Fibroblast of gingiva (primary cell): ENCODE measurements at regions not wholly inside any gene's neighbourhood (a gene's known extent, or its start where the extent isn't known, plus 50 kb on each side); places are given as distances from the start of the nearest gene placed in this dataset.
A peak's percentile ranks its signal among the peaks of the same experiment; 100 is the strongest.
"Not testable (repeated sequence)": the region's sequence is repeated elsewhere in the genome, so short reads cannot be mapped to it uniquely, and the experiment has no call there.

Experiments
- DNase-seq: peaks from one replicate; pipeline ENCODE4 v3.0.0-alpha.2; 2011; ENCODE audit warnings: low read depth

DNA sequence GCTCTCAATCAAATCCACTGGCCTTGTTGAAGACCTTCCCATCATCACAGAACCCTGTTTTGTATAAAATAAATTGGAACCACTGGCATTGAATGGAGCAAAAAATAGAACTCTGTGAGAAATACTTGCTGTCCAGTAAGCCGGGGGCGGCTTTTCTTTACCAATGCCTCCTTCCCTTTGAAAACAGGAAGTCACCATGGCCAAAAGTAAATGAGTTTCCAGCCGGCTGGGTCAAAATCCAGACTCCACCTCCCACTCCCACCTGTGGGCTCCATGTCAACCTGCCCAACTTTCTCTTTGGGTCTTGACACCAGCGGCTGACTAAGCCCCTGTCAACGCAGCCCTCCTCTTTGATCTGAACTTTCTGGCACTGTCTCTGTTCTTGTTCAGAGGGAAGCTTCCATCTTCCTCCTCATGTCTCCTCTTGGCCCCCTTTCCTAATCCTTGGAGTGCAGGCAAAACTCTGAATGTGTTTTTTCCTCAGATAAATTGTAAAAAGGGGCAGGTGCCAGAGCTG, 95.2 kb downstream of the TFAP2C start:
- no peak for DNase-seq

DNA sequence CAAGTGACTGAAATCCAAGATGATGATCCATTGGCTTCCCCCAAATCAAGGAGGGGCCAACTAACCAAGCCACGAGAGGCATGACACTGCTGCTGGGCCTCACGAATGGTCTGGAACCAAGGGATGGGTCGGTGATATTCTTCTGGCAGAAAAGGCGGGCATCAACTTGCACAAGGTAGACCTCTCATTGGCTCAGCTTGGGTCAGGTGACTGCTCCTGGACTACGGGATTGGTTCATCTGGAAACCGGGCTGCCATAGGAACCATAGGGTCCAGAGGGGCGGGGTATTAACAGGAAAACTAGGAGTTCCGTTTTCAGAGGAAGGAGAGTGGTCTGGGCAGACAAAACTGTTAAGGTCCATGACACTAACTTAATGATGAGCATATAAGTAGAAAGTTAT, 100.9 kb downstream of the TFAP2C start:
- DNase-seq: no peak

DNA sequence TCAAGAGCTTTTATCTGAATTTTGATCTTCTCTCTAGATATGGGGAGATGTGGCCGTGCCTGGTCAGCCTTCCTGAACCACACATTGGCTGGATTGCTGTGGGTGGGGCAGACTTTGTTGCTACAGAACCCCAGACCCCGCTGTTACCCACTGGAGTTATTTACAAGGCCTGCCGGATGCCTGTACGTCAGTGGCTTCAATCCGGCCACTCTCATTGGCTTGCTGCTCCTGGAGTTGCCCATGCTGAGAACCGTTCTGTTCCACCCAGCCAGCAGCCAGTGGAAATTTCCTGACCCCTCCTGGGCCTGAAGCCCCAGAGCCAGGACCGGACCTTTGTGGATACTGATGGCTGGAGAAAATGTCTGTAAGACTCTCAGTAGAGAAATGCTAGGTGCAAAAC, 101.9 kb downstream of the TFAP2C start:
- DNase-seq: no peak

DNA sequence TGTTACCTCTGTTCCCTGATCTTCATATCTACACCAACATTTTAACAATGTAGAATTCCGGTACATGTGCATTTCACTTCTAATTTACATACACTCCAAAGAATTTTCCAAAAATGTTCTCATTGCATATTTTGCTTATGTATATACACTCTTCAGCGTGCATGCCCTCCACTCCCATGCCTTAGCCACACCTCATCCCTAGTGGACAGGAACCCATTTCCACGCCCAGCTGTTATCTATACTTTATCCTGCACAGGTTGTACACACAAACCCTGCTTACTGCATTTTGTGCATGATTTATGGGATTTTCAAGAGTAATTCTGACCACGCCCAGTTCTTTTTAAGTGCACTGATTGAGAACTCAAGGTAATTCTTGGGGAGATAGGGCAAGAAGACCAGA, 102.4 kb downstream of the TFAP2C start:
- DNase-seq: no peak

DNA sequence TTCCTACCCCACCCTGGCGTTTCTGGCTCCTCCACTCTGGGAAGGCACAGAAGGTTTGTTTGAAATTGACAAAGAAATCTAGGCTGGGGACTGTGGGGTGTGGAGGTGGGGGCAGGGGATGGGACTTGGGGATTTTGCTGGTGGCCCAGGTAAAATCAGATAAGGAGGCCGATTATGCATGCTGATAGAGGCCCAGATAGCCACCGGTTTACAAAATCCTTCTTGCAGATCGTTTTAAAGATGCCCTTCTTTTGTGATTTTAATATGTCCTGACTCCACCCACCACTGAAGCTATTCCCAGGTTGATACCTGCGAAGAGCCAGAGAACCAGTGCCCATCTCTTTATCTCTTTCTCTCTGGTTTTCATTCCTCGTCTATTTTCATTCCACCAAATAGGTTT, 104.9 kb downstream of the TFAP2C start:
- DNase-seq: no peak

DNA sequence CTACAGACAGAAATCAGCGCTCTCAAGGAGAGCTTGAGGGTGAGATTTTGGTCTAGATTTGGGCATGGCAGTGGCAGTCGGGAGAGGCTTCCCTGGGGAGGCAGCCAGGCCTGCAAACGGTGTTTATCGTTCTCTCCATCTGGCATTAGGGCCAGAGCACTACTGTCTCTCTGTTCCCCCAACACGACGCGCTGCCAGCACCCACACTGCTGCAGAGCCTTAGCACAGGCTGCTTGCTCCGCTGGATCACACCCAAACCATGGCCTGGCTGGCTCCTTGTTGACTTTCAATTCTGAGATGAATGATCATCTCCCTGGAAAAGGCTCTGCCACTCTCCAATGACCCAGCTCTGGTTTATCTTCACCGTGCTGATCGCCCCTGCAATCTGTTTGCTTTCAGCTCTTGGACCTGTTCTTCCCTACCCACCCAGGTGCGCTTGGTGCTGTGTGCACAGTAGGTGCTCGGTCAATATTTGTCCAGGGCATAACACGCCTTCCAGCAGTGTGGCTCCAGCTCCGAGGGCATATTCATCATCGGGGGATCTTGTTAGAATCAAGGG, 106.1 kb downstream of the TFAP2C start:
- no peak for DNase-seq

DNA sequence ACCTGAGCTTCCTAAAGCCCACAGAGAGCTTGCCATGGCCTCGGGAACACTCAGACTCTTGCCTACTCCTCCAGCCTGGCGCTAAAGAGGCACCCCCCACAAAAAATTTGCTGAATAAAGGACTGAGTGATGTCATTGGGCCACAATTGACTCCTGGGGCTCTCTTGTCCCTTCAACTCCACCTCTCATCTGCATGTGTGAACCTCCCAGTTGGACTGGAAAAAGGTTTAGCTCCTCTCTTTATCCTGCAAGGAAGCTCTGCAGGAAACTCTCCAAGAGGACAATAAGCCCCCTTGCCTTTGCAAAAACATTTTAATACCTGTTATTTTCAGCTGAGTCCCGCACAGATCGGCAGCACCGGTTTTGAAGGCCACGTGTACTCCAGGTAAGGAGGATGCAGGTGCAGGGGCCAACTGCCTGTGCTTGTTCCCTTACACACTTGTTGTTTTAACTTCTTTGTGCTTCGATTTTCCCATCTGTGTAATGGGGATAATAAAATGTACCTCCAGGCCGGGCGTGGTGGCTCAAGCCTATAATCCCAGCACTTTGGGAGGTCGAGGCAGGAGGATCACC, 107.3 kb downstream of the TFAP2C start:
- no peak for DNase-seq

DNA sequence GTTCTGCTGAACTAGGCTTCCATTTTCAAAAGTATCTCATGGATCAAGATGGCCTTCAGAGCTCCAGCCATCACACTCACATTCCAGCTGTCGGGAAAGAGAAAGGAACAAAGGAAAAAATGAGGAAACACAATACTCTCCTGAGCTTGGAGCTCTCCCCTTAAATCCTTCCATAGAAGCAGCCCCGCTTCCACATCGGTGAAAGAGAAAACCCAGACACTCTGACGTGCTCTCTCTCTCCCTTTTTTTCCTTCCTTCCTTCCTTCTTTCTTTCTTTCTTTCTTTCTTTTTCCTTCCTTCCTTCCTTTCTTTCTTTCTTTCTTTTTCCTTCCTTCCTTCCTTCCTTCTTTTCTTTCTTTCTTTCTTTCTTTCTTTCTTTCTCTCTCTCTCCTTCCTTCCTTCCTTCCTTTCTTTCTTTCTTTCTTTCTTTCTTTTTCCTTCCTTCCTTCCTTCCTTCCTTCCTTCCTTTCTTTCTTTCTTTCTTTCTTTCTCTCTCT, 115.3 kb downstream of the TFAP2C start:
- DNase-seq: not testable (repeated sequence)

DNA sequence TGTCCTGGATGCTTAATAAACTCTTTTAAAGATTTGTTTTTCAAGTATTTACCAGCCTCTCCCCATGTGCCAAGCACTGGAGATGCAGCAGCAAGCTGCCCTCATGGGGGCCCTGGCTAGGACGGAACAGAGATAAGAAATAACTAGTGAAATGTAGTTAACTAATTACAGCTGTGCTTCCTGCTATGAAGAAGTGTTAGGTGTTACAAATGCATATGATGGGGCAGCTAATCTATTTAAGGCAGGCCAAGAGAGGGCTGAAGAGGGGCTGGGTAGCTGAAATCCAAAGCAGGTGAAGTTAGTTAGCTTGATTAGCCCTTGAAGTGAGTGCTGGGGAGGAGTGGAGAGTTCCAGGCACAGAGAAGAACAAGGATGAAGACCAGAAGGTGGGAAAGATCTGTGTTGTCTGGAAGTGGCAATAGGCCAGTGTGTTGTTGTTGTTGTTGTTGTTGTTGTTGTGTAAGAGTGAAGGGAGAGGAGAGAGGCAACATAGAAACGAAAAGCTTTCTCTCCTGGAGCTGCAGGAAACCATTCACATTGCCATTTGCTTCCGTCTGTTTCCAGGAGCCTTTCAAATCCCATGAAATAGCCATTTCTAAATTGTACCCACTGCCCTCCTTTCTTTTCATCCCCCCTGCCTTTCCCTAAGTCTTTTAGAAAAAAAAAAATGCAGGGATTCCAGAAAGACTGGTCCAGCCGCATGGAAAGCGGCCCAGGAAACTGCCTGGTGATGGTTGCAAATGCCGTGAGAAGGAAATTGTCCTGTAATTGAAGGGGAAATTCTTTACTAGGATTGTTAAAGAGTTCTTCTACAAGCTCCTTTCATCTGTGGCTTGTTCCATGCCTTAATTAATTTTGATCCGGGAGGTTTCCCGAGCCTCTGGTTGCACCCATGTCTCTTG, 119.6 kb downstream of the TFAP2C start:
- DNase-seq: no peak

DNA sequence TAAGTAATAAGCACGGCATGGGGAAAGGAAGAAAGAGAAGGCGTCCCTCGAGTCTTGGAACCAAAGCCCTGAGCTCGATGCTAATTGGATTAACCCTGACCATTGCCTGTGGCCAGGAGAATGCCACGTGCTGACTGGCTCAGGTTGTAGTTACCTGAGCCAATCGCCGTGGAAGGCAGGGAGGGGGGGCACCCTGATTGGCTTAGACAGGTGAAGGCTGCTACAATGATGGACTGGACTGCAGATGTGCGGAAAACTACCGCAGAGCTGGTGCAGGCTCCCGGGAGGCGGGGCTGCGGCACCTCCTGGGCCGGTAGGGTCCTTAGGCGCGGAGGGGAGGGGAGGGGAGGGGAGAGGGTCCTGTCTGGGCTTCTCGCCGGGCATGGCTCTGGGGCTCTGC, 121.3 kb downstream of the TFAP2C start:
- no peak for DNase-seq

DNA sequence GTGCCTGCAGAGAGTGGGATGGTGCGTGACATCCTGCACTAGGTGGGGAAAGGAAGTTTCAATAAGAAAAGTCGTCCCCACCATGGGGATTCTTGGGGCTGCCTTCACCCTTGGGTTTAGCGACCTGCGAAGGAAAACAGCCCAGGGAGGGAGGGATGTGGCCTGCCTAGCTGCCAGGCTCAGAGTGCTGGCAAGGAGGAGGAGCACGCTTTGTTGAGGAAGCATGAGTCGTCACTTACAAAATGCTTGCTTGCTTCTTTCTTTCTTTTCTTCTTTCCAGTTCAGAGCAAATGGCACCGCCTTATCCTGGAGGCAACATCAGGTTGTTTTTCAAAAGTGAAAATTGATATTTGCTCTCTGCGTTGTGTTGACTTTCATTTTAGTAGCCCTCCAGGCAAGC, 123.2 kb downstream of the TFAP2C start:
- DNase-seq: peak; percentile 49

DNA sequence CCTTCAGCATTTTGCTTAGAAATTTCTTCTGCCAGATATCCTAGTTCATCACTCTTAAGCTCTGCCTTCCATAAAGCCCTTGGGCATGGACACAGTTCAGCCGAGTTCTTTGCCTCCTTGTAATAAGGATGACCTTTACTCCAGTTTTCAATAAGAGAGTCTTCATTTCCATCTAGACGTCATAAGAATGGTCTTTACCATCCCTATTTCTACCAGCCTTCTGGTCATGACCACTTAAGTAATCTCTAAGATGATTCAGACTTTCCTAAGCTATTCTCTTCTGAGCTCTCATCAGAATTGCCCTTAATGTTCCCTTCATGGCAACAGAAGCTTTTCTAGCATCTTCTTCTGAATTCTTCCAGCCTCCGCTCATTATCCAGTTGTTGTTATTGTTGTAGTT, 126.1 kb downstream of the TFAP2C start:
- peak; percentile 78 for DNase-seq

DNA sequence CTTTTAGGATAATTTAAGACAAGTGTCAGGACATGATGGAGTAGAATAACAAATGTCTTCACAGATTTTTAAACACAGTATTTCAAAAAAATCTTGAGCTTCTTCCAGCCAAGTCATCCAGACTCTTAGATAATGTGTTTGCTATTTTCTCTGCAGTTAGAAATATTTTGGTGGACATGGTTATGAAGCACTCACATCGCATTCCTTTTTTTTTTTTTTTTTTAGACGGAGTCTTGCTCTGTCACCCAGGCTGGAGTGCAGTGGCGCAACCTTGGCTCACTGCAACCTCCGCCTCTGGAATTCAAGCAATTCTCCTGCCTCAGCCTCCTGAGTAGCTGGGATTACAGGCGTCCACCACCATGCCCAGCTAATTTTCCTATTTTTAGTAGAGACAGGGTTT, 127.6 kb downstream of the TFAP2C start:
- peak; percentile 55 for DNase-seq

DNA sequence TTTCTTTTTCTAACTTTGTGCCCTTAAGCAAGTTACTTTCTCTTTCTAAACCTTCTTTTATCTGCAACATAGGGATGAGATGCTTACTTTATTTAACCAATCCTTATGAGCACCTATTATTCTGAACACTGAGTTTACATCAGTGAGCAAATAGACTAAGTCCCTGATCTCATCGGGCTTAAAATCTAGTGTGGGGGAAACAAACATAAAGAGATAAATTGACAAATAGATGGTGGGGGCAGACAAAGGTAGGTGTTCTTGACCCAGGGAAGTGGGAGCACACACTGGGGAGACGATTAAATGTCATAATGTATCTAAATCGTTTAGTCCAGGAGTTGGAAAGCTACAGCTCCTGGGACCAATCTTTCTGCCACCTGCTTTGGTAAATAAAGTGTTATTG, 129.6 kb downstream of the TFAP2C start:
- no peak for DNase-seq

DNA sequence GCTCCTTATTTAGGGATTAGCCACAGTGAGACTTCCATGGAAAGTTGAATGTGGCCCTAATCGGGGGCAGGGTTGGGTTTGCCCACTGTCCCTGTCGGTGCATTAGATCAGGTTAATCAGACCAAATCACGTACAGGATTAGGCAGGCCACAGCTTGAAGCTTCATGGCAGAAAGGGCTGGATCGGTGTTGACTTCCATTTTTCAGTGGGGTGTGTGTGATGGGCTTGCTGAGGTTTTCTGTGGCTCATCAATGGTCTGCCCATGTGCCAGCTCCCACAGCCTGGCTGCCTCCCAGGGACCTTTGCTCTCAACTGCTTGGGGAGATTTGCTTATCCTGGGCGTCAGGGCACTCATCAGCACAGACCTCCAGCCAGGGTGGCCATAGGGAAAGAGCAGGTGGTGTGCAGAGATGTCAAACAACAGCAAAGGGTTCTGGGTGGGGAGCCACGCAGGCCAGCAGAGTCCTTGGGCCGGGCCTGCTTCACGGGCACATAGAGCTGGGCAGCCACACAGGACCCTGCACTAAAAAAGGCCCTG, 130.7 kb downstream of the TFAP2C start:
- DNase-seq: no peak

DNA sequence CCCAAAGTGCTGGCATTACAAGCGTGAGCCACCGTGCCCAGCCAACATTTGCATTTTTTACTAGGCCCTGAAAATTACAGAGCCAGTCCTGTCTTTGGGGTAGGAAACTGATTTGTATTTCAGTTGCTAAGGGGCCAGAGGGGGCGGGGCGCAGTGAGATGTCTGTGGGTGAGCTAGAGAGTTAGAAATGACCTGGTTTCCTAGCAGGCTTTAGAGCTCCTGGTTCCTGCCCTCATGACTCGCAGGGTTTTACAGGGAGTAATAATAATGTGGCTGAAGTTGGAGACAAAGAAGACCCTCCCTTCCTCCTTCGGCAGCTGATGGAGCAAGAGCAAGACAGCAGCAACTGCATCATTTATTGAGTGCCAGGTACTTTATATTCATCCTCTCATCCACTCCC, 131.5 kb downstream of the TFAP2C start:
- DNase-seq: no peak

DNA sequence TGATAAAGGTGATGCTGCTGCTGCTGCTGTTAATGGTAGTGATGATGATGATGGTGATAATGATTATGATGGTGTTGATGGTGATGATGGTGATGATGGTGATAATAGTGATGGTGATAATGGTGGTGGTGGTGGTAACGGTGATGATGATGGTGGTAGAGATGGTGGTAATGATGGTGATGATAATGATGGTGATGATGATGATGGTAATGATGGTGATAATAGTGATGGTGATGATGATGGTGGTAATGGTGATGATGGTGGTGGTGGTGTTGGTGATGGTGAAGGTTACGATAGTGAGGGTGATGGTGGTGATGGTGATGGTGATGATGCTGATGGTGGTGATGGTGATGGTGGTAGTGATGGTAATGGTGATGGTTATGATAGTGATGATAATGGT, 132.3 kb downstream of the TFAP2C start:
- DNase-seq: no peak

DNA sequence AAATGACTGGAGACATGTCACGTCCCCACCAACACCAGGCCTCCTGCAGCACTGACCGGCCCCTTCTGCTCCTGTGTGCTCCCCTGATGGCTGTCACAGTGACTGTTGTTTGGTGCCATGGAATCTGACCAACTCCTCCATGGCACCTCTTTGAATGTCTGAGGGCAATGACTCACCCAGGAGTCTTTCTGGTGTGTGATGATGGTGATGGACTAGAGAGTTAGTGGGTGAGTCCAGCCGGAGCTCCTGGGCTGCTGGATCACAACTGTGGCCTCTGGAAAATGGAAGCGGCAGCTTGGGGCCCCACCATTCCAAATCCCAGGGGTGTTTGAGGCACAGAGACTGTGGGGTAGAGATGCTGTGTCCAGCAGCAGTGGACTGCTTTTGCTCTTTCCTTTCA, 133.3 kb downstream of the TFAP2C start:
- no peak for DNase-seq

DNA sequence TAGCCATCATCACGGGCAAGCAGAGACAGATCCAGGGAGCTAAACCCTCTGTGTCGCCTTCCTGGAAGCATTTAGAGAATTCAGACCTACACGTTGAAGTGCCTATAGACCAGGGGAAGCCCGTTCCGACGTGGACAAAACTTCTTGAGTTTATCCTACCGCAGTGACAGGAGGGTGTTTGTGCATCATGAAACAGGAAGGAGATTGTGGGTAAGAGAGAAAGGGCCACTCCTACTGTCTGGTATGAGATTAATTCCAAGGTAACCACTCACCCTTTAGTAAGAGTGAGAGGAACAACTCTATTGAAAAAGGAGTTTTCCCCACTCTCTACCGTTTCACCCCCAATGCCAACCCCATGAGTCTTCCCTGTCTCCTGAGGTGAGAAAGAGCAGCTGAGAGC, 133.7 kb downstream of the TFAP2C start:
- DNase-seq: no peak

DNA sequence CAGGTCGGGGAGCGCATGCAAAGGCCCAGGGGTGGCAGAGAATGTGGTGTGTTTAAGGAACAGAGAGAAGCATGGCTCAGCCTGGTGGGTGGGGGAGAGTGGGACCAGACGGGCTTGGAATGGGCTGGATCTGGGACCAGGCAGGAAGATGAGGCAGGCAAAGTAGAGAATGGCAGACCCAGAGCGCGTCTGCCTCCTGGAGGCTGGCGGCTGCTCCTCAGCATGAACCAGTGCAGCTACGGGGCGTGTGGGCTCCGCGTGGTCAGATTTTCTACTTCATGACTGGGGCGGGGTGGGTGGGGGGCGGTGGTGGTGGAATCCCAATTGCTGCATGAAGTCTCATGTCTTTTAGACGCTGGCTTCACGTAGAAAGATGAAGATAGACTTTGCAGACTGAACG, 135.6 kb downstream of the TFAP2C start:
- no peak for DNase-seq

DNA sequence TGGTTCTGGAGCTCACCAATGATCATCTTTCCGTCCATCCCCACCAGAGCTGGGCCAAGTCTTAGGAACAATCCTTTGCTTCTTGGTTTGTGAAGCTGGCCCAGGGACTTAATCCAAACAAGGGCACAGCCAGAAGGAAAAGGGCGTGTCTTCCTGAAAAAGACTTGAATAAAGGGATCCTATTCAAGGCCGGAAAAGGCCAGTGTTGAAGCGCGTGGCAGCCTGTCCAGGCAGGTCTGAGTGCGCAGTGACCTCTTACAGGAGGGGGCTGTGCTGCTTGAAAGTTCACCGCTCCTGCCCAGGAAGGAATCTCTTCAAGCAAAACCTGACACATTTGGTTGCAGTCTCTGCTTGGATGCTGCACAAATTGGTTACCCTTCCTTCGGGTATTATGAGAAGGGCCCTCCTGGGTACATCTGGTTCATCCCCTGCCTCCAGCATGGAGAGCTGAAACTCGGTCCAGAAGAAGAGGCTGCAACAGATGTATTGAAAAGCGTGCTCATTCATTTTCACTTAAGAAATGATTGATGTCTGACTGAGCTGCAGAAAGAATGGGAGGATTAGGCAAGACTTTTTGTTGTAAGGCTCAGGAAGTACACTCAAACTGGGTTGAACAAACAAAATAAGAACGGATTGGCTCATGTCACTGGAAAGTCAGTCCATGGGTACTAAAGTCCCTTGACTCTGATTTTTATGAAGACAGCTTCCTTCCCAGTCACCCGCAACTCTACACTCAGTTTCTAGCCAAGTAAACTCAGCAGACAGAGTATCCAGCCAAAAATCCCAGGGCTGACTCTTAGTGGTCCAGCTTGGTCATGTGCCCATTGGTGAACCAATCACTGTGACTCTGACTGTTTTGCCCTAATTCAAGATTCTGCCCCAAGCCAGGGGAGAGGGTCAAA, 136.3 kb downstream of the TFAP2C start:
- DNase-seq: no peak

DNA sequence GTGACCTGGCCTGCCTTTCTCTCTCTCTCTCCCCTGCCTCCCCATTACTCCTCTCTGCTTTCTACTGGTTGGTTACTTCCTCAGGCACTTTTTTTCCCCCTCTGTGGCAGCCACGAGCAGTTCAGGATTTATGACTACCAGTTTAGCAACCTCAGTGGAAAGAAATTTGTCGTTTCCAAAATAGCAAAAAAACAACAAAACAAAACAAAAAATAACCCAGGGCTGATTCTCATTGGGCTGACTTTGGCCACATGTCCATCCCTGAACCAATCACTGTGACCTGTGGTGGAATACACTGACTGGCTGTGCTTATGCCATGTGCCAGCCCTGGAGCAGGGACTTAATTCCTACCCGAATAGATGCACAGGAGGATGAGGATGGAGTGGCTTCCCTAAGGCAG, 137.4 kb downstream of the TFAP2C start:
- DNase-seq: peak; percentile 20
